Keratinocyte (primary cell): ENCODE measurements at regions not wholly inside any gene's neighbourhood (a gene's known extent, or its start where the extent isn't known, plus 50 kb on each side); places are given as distances from the start of the nearest gene placed in this dataset.

Experiments
- DNase-seq: peaks from one replicate; pipeline ENCODE4 v3.0.0-alpha.2; 2011; ENCODE audit warnings: low read depth, missing footprints, low spot score
- FAIRE-seq: peaks from 2 replicates; lab custom pipeline; 2011; peaks lifted over from hg19 to GRCh38; lab: Jason Lieb, UNC
- H2AFZ ChIP-seq: 2 replicates; pipeline ENCODE4 v1.6.0; 2012; ENCODE audit warnings: low read length, control low read depth, inconsistent platforms; ENCODE audit not compliant: control insufficient read depth
- H3K27ac ChIP-seq: 2 replicates; pipeline ENCODE4 v1.5.1; 2011; ENCODE audit warnings: low read length; ENCODE audit not compliant: control insufficient read depth, insufficient read depth
- H3K27me3 ChIP-seq: 3 replicates; pipeline ENCODE4 v1.6.0; 2011; ENCODE audit warnings: low read length; ENCODE audit not compliant: control insufficient read depth, insufficient read depth; ENCODE audit errors: extremely low read depth
- H3K36me3 ChIP-seq, 2 experiments: 2 replicates in 1 of 2; 3 replicates in 1 of 2; pipeline ENCODE4 v1.5.1; 2011; ENCODE audit warnings: low read length in 2 of 2, mild to moderate bottlenecking in 1 of 2; ENCODE audit not compliant: control insufficient read depth in 2 of 2, insufficient read depth in 2 of 2; ENCODE audit errors: extremely low read depth in 1 of 2
- H3K4me1 ChIP-seq: 3 replicates; pipeline ENCODE4 v1.5.1; 2011; ENCODE audit warnings: low read length; ENCODE audit not compliant: control insufficient read depth, insufficient read depth; ENCODE audit errors: extremely low read depth
- H3K4me2 ChIP-seq: 3 replicates; pipeline ENCODE4 v1.6.0; 2011; ENCODE audit warnings: low read depth, low read length; ENCODE audit not compliant: control insufficient read depth, insufficient read depth; ENCODE audit errors: extremely low read depth
- H3K4me3 ChIP-seq, 3 experiments: fragments of 200-600 bp in 1 of 3; sonication (generic) in 1 of 3; 2 replicates in 2 of 3; 3 replicates in 1 of 3; pipeline ENCODE4 v1.5.1; 2011 to 2016; ENCODE audit warnings: low read length in 3 of 3, mild to moderate bottlenecking in 3 of 3, control low read depth in 2 of 3, inconsistent platforms in 1 of 3, low read depth in 1 of 3, mixed read lengths in 1 of 3, mixed run types in 1 of 3, moderate library complexity in 1 of 3; ENCODE audit not compliant: control insufficient read depth in 2 of 3, insufficient read depth in 2 of 3; ENCODE audit errors: extremely low read depth in 1 of 3
- H3K79me2 ChIP-seq: 2 replicates; pipeline ENCODE4 v1.6.0; 2012; ENCODE audit warnings: low read length; ENCODE audit not compliant: control insufficient read depth, insufficient read depth
- H3K9ac ChIP-seq: 3 replicates; pipeline ENCODE4 v1.6.0; 2011; ENCODE audit warnings: low read length; ENCODE audit not compliant: control insufficient read depth, insufficient read depth; ENCODE audit errors: extremely low read depth
- H3K9me1 ChIP-seq: 3 replicates; pipeline ENCODE4 v1.6.0; 2011; ENCODE audit warnings: low read length; ENCODE audit not compliant: control insufficient read depth, insufficient read depth; ENCODE audit errors: extremely low read depth
- H3K9me3 ChIP-seq: 2 replicates; pipeline ENCODE4 v1.5.1; 2012; ENCODE audit warnings: low read depth, low read length; ENCODE audit not compliant: control insufficient read depth
- H4K20me1 ChIP-seq: 3 replicates; pipeline ENCODE4 v1.6.0; 2011; ENCODE audit warnings: low read length; ENCODE audit not compliant: control insufficient read depth, insufficient read depth; ENCODE audit errors: extremely low read depth
- EZH2 ChIP-seq: IDR thresholded peaks from one replicate; pipeline ENCODE4 v1.6.1; 2012; ENCODE audit warnings: inconsistent platforms, mild to moderate bottlenecking, low read length, moderate library complexity
- dilution Hi-C: fragments of 300-500 bp; cut with MboI; formaldehyde crosslinking; loops from one replicate; pipeline ENCODE4 v1.7.0; 2020; ENCODE audit warnings: low sequenced_read_pairs; ENCODE audit not compliant: extremely low pct_ligation_motif_present
- TF ChIP-seq, protein P1 (sequence below), 3 experiments: IDR thresholded peaks in 1 of 3; conservative IDR thresholded peaks in 1 of 3; optimal IDR thresholded peaks in 1 of 3; 2 replicates in 2 of 3; 3 replicates in 1 of 3; pipeline versions ENCODE3 to v1.5.1; 2011; ENCODE audit warnings: low read length in 3 of 3, mild to moderate bottlenecking in 3 of 3, moderate library complexity in 2 of 3, control low read depth in 1 of 3, inconsistent platforms in 1 of 3; ENCODE audit not compliant: insufficient read depth in 2 of 3; ENCODE audit errors: extremely low read depth in 1 of 3

DNA sequence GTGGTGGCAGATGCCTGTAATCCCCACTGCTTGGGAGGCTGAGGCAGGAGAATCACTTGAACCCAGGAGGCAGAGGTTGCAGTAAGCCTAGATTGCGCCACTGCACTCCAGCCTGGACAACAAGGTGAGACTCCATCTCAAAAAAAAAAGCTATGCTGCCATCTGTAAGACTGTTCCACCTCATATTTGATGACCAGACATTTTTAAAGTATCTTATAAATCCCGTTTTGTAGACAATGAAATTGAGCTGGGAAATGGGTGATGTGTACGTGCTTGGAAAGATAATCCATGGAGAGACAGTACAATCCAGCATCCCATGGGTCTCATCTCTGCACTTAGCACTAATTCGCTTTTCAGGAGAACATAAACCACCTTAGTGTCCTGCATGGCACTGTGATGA lies 126.5 kb upstream of the ATP5MC3 start:
- no peaks in the 10 kb centered on the region for H3K36me3 ChIP-seq
- H3K9ac ChIP-seq, result no peak overlapping the region
- no peaks in the 10 kb centered on the region for H4K20me1 ChIP-seq
- DNase-seq (no peak), FAIRE-seq (no peak)
- H3K27ac ChIP-seq, result no peak overlapping the region
- dilution Hi-C loops, result no loop called here
- H2AFZ ChIP-seq, result no peak overlapping the region
- H3K9me3 ChIP-seq, result no peaks in the 10 kb centered on the region
- no peaks in the 10 kb centered on the region for H3K79me2 ChIP-seq
- TF ChIP-seq EZH2, result no peak
- TF ChIP-seq, protein P1, sequence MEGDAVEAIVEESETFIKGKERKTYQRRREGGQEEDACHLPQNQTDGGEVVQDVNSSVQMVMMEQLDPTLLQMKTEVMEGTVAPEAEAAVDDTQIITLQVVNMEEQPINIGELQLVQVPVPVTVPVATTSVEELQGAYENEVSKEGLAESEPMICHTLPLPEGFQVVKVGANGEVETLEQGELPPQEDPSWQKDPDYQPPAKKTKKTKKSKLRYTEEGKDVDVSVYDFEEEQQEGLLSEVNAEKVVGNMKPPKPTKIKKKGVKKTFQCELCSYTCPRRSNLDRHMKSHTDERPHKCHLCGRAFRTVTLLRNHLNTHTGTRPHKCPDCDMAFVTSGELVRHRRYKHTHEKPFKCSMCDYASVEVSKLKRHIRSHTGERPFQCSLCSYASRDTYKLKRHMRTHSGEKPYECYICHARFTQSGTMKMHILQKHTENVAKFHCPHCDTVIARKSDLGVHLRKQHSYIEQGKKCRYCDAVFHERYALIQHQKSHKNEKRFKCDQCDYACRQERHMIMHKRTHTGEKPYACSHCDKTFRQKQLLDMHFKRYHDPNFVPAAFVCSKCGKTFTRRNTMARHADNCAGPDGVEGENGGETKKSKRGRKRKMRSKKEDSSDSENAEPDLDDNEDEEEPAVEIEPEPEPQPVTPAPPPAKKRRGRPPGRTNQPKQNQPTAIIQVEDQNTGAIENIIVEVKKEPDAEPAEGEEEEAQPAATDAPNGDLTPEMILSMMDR (optimal IDR thresholded peaks at IDR 0.05 in 1 of 3, IDR thresholded peaks at IDR 0.05 in 1 of 3, conservative IDR thresholded peaks at IDR 0.05 in 1 of 3; ENCODE audit: extremely low read depth in 1 of 3, insufficient read depth in 2 of 3, low read length in 3 of 3), result no peak
- no peaks in the 10 kb centered on the region for H3K27me3 ChIP-seq
- no peaks in the 10 kb centered on the region for H3K4me1 ChIP-seq
- H3K9me1 ChIP-seq, result no peaks in the 10 kb centered on the region
- H3K4me3 ChIP-seq, result no peak overlapping the region
- H3K4me2 ChIP-seq, result no peak overlapping the region

DNA sequence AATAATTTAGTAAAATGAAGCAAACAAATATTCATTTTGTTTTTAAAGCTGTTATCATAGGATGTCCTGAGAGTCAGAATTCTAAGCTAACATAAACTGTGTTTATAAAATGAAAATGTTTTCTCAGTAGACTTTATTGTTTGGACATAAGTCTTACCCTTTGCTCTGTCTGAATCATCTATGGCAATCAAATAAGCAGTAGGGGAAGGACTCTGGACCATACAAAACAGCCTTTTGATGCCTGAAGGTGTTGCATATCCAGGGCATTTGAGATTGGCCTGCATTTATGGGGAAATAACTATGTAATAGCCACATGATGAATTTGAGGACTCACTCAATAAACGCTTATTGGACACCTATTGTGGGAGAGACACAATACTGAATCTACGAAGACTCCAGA lies 123.0 kb upstream of the ATP5MC3 start:
- TF ChIP-seq, protein P1 (optimal IDR thresholded peaks at IDR 0.05 in 1 of 3, IDR thresholded peaks at IDR 0.05 in 1 of 3, conservative IDR thresholded peaks at IDR 0.05 in 1 of 3; ENCODE audit: extremely low read depth in 1 of 3, insufficient read depth in 2 of 3, low read length in 3 of 3), result no peak
- TF ChIP-seq EZH2, result no peak
- H4K20me1 ChIP-seq, result no peaks in the 10 kb centered on the region
- DNase-seq (no peak), FAIRE-seq (no peak)
- no peak overlapping the region for H3K4me3 ChIP-seq
- no peaks in the 10 kb centered on the region for H3K4me1 ChIP-seq
- H3K9me3 ChIP-seq, result no peaks in the 10 kb centered on the region
- H3K79me2 ChIP-seq, result no peaks in the 10 kb centered on the region
- no peak overlapping the region for H3K4me2 ChIP-seq
- no peaks in the 10 kb centered on the region for H3K9me1 ChIP-seq
- no peak overlapping the region for H3K27ac ChIP-seq
- H3K36me3 ChIP-seq, result no peaks in the 10 kb centered on the region
- dilution Hi-C loops, result no loop called here
- no peak overlapping the region for H3K9ac ChIP-seq
- H2AFZ ChIP-seq, result no peak overlapping the region
- H3K27me3 ChIP-seq, result no peaks in the 10 kb centered on the region
